BE2C (cell line): ENCODE measurements at regions not wholly inside any gene's neighbourhood (a gene's known extent, or its start where the extent isn't known, plus 50 kb on each side); places are given as distances from the start of the nearest gene placed in this dataset.

ENCODE experiments used
- DNase-seq: peaks from one replicate; pipeline ENCODE4 v3.0.0-alpha.2; 2020
- H3K27me3 ChIP-seq: fragments of 250-450 bp; sonication (Bioruptor Pico); 2 replicates; pipeline ENCODE4 v1.5.1; 2020; ENCODE audit warnings: mild to moderate bottlenecking
- H3K36me3 ChIP-seq: fragments of 250-450 bp; sonication (Bioruptor Pico); 2 replicates; pipeline ENCODE4 v1.5.1; 2020; ENCODE audit warnings: mild to moderate bottlenecking
- H3K4me1 ChIP-seq: fragments of 250-450 bp; sonication (Bioruptor Pico); 2 replicates; pipeline ENCODE4 v1.5.1; 2020
- H3K4me3 ChIP-seq: 2 replicates; pipeline ENCODE4 v1.5.1; 2011; ENCODE audit warnings: low read depth, low read length
- H3K9me3 ChIP-seq: fragments of 250-450 bp; sonication (Bioruptor Pico); 2 replicates; pipeline ENCODE4 v1.5.1; 2020
- TF ChIP-seq, protein P1 (sequence below): IDR thresholded peaks from 2 replicates; pipeline ENCODE4 v1.5.1; 2012; ENCODE audit warnings: mild to moderate bottlenecking, low read depth, low read length

DNA sequence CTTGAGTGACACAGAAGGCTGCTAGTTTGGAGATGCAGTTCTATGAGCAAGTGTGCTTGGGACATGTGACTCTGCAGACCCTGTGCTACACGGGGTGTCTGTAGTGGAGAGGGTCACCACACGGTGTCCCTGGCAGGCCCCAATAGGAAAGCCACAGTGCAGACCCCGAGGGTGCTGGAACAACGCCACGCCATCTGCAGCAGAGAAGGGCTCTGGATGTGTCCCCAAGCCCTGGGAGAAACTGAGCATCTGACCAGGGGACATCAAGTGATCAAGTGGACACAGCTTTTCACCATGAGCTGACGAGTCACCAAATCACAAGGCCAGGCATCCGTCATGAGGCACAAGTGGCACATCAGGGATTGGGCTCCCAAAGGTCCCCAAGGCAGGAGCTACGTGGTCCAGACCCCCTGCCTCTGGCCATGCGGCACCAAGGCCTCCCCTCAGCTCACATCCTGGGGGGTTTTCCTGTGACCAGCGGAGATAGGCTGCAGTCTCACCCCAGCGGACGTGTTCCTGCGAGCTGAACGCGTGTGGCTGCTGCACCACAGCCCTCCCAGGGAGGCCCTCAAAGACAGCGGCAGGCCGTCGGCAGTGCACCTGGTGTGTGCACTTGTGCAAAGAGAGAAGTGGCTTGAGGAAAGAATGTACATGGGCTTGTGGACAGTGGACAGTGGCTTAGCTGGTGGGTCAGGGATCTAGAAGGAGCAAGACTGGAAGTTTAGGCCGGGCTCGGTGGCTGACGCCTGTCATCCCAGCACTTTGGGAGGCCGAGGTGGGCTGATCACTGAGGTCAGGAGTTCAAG is 96.7 kb downstream of the RPS6KA4 start:
- DNase-seq, result no peak
- TF ChIP-seq, protein P1, sequence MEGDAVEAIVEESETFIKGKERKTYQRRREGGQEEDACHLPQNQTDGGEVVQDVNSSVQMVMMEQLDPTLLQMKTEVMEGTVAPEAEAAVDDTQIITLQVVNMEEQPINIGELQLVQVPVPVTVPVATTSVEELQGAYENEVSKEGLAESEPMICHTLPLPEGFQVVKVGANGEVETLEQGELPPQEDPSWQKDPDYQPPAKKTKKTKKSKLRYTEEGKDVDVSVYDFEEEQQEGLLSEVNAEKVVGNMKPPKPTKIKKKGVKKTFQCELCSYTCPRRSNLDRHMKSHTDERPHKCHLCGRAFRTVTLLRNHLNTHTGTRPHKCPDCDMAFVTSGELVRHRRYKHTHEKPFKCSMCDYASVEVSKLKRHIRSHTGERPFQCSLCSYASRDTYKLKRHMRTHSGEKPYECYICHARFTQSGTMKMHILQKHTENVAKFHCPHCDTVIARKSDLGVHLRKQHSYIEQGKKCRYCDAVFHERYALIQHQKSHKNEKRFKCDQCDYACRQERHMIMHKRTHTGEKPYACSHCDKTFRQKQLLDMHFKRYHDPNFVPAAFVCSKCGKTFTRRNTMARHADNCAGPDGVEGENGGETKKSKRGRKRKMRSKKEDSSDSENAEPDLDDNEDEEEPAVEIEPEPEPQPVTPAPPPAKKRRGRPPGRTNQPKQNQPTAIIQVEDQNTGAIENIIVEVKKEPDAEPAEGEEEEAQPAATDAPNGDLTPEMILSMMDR, result no peak
- no peaks in the 10 kb centered on the region for H3K27me3 ChIP-seq

DNA sequence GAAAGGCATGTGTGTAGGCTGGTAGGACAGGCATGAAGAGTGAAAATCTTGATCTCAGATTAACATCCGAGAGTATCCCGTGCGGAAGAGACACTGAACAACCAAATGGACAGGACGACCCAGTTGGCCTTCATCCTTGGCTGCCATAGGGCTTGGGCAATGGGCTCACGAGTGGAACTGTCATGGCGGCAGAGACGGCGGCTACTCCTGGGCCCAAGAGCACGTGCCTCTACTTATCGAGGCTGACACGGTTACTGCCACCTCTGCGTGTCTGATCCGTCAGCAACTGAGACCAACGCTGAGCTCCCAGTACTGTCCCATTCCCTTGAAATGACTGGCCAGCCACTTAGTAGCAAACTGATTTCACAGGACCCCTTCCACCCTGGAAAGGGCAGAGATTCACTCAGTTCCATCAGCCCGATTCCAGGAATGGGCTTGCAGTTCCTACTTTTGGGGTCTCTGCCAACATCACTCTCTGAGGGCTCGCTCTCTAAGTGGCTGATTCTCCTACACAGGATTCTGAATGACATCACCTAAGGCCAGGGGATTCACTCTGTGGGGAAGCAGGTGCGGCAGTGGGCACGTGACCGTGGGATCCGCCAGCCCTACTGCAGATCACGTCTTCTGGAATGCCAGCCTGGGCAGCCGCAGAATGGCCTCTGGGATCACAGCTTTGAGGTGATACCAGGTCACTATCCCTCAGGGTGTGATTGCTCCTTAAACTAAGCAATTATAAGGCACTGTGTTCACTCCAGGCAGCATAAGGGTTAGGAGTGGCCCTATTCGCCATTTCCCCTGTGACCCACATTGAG is 97.8 kb downstream of the RPS6KA4 start:
- H3K9me3 ChIP-seq, result no peaks in the 10 kb centered on the region
- no peaks in the 10 kb centered on the region for H3K4me1 ChIP-seq
- no peak for DNase-seq
- TF ChIP-seq, protein P1, result no peak
- no peak overlapping the region for H3K4me3 ChIP-seq
- no peaks in the 10 kb centered on the region for H3K36me3 ChIP-seq
- no peaks in the 10 kb centered on the region for H3K27me3 ChIP-seq

More for the DNA sequence above, 96.7 kb downstream of the RPS6KA4 start:
- Histone ChIP-seq H3K36me3 (no peaks in the 10 kb centered on the region), H3K9me3 (no peaks in the 10 kb centered on the region), H3K4me1 (no peaks in the 10 kb centered on the region), H3K4me3 (no peak overlapping the region)

DNA sequence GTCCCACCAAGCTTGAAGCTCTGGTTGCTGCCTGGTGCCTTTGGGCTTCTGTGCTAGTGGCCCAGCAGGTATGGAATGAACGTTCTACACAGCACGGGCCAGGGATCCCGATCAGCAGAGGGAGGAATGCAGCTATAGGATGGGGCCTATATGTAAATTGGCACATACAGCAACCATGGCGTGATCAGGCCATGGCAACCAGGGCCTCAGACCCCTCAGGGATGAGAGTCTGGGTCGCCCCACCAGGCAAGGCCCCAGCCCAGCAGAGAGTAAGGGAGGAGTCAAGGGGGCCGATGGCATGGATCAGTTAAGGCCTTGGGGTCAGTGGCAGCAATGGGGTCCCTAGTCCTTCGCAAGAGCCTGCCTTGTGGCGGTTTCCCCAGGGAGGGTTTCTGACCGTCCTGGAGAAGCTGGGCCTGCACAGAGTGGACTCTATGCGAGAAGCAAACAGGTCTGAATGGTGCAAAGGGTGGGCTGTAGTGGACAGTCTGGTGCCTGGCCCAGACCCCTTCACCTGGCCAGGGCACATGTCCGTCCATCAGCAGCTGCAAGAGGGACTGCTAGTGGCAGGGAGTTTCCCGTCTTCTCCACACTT is 98.2 kb upstream of the SLC22A11 start:
- Histone ChIP-seq H3K4me1 (no peaks in the 10 kb centered on the region), H3K27me3 (no peaks in the 10 kb centered on the region), H3K4me3 (no peak overlapping the region), H3K36me3 (no peaks in the 10 kb centered on the region), H3K9me3 (no peaks in the 10 kb centered on the region)
- DNase-seq, result no peak
- TF ChIP-seq, protein P1, result no peak

DNA sequence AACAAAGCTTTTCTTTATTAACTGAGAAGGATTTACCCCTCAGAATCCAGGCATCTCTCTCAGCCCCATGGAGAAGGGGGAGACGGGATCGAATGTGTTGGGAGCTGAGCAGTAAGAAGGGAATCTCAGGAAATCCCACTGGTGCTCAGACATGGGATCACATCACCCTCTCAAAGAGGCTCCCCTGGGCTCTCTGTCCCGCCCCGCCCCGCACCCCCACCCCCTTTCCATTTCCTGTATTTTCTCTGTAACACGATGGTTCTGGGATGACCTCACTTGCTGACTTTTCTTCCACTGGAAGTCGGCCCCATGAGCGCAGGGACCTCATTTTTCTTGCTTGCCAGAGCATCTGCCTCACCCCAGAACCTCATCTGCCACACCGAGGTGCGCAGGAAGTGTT is 96.7 kb upstream of the SLC22A11 start:
- Histone ChIP-seq H3K4me3 (no peak overlapping the region), H3K36me3 (no peaks in the 10 kb centered on the region), H3K27me3 (no peaks in the 10 kb centered on the region), H3K4me1 (no peaks in the 10 kb centered on the region), H3K9me3 (no peaks in the 10 kb centered on the region)
- DNase-seq, result no peak
- TF ChIP-seq, protein P1, result no peak

DNA sequence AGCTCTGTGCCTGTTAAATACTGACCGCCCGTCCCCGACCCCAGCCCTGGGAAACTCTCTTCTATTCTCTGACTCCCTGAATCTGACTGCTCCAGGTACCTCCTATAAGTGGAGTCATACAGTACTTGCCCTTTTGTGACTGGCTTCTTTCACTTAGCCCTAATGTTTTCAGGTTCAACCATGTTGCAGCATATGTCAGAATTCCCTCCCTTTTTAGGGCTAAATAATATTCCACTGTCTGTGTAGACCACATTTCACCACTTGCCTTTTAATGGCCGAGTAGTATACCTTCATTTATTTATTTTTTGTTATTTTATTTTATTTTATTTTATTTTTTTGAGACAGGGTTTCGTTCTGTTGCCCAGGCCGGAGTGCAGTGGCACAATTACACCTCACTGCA is 96.1 kb upstream of the SLC22A11 start:
- Histone ChIP-seq H3K27me3 (no peaks in the 10 kb centered on the region), H3K36me3 (no peaks in the 10 kb centered on the region), H3K4me1 (no peaks in the 10 kb centered on the region), H3K4me3 (no peak overlapping the region), H3K9me3 (no peaks in the 10 kb centered on the region)
- TF ChIP-seq, protein P1, result no peak
- no peak for DNase-seq
